ENCODE measurements at regions not wholly inside any gene's neighbourhood (a gene's known extent, or its start where the extent isn't known, plus 50 kb on each side); places are given as distances from the start of the nearest gene placed in this dataset.

DNA sequence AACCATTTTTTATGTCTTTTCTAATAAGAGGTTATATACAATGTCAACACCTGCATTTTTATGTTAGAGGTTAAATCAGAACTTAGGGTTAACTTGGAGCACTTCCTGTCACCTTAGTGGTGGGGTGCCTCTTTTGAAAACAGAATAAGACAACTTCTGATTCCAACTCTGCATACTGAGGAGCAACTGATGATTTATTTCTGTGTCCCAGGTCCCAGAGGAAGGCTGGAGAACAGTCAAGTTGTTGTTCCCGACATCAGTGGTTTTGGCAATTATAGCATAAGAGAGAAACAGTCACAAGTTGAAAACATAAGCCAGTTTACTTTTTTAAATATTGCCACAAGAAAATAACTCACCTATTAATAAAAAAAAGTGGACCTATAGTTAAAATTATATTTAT, 871.0 kb upstream of the ADAMTS5 start:
- TF ChIP-seq CTCF (IDR thresholded peaks at IDR 0.05) (no peak), POLR2A (IDR thresholded peaks at IDR 0.05) (no peak), EP300 (IDR thresholded peaks at IDR 0.05) (no peak)
